HEK293T (cell line): ENCODE measurements at regions not wholly inside any gene's neighbourhood (a gene's known extent, or its start where the extent isn't known, plus 50 kb on each side); places are given as distances from the start of the nearest gene placed in this dataset.

Experiments used
- BHLHE40 ChIP-seq: fragments of 450-650 bp; IDR thresholded peaks from 2 replicates; pipeline ENCODE4 v1.6.1; 2016; ENCODE audit warnings: mild to moderate bottlenecking, moderate library complexity, borderline replicate concordance
- ELF4 ChIP-seq: fragments of 450-650 bp; IDR thresholded peaks from 2 replicates; pipeline ENCODE4 v1.6.1; 2017; ENCODE audit warnings: antibody characterized with exemption
- FOXA1 ChIP-seq: fragments of 450-650 bp; IDR thresholded peaks from 2 replicates; pipeline ENCODE4 v1.6.1; 2016; ENCODE audit warnings: mild to moderate bottlenecking
- FOXM1 ChIP-seq: fragments of 450-650 bp; IDR thresholded peaks from 2 replicates; pipeline ENCODE4 v1.6.1; 2017; ENCODE audit warnings: mild to moderate bottlenecking, borderline replicate concordance
- HDGF ChIP-seq: fragments of 450-650 bp; IDR thresholded peaks from 2 replicates; pipeline ENCODE4 v1.6.1; 2017; ENCODE audit warnings: antibody characterized with exemption, borderline replicate concordance
- SP1 ChIP-seq: fragments of 450-650 bp; IDR thresholded peaks from 2 replicates; pipeline ENCODE4 v1.6.1; 2017
- SUZ12 ChIP-seq: fragments of 450-650 bp; IDR thresholded peaks from 2 replicates; pipeline ENCODE4 v1.6.1; 2016; ENCODE audit warnings: mild to moderate bottlenecking
- TARDBP ChIP-seq: fragments of 450-650 bp; IDR thresholded peaks from 2 replicates; pipeline ENCODE4 v1.6.1; 2016
- ZNF384 ChIP-seq: fragments of 450-650 bp; IDR thresholded peaks from 2 replicates; pipeline ENCODE4 v1.6.1; 2016
- TF ChIP-seq, protein P1 (sequence below): fragments of 450-650 bp; IDR thresholded peaks from 2 replicates; pipeline ENCODE4 v1.6.1; 2016

DNA sequence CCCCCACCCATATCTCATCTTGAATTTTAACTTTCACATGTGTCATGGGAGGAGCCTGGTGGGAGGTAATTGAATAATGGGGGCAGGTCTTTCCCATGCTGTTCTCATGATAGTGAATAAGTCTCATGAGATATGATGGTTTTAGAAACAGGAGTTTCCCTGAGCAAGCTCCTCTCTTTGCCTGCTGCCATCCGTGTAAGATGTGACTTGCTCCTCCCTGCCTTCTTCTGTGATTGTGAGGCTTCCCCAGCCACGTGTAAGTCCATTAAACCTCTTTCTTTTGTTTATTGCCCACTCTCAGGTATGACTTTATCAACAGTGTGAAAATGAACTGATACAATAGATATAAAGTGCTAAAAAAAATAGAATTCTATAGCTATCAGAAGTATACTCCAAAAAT, 168.8 kb downstream of the CXCL12 start:
- TF ChIP-seq FOXM1 (no peak), SP1 (no peak), ZNF384 (no peak), FOXA1 (no peak), BHLHE40 (no peak), ELF4 (no peak), SUZ12 (no peak), TARDBP (no peak), HDGF (no peak)
- TF ChIP-seq, protein P1, sequence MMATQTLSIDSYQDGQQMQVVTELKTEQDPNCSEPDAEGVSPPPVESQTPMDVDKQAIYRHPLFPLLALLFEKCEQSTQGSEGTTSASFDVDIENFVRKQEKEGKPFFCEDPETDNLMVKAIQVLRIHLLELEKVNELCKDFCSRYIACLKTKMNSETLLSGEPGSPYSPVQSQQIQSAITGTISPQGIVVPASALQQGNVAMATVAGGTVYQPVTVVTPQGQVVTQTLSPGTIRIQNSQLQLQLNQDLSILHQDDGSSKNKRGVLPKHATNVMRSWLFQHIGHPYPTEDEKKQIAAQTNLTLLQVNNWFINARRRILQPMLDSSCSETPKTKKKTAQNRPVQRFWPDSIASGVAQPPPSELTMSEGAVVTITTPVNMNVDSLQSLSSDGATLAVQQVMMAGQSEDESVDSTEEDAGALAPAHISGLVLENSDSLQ = no peak
